Right cardiac atrium (tissue), 5 donors: ENCODE measurements at regions not wholly inside any gene's neighbourhood (a gene's known extent, or its start where the extent isn't known, plus 50 kb on each side); places are given as distances from the start of the nearest gene placed in this dataset.
A peak's percentile ranks its signal among the peaks of the same experiment; 100 is the strongest.

Source experiments
- ATAC-seq, 2 donors: fragments of 200-7000 bp; cut with Tn5 transposase; one replicate each; pipeline versions ENCODE4 v1.8.0 to v1.9.1; 2020; ENCODE audit warnings: moderate library complexity in 2 of 2, mild to moderate bottlenecking in 1 of 2
- DNase-seq, 3 donors: peaks; one replicate each; pipeline ENCODE4 v3.0.0-alpha.2; 2020
- H3K27ac ChIP-seq: one replicate; pipeline ENCODE4 v1.5.1; 2013; ENCODE audit warnings: mild to moderate bottlenecking, low read length, control low read depth, moderate library complexity
- H3K27me3 ChIP-seq: one replicate; pipeline ENCODE4 v1.6.1; 2013; ENCODE audit not compliant: control insufficient read depth, insufficient read depth
- H3K4me1 ChIP-seq: one replicate; pipeline ENCODE4 v1.6.1; 2013; ENCODE audit warnings: low read length; ENCODE audit not compliant: control insufficient read depth, insufficient read depth
- H3K4me3 ChIP-seq: one replicate; pipeline ENCODE4 v1.5.1; 2013; ENCODE audit warnings: low read length, control low read depth
- H3K9me3 ChIP-seq: one replicate; pipeline ENCODE4 v1.6.1; 2013; ENCODE audit warnings: low read length; ENCODE audit not compliant: control insufficient read depth
- WGBS: extraction: QIAGEN DNeasy Blood & Tissue Kit; methylation state at CpG from one replicate; pipeline ENCODE4 v1.1.7; 2013; 5-methylcytosine and 5-hydroxymethylcytosine counted together
- intact Hi-C, 4 donors: fragments of 100-400 bp; cut with DNase I; formaldehyde crosslinking; loops; one replicate each; pipeline versions ENCODE4 v1.11.0 to v1.14.0; 2022 to 2023
- donor health status: healthy with polysubstance abuse.
- donor health status: DM: no; HTN: yes; CAD: no.
- donor health status: DM: no; HTN: no; CAD: no.
- donor health status: DM: no; HTN: yes; CAD: no; lungs with severe emphysema.
- donor health status: DM: yes; HTN: yes; CAD: no.

- Histone ChIP-seq H3K27me3 (no peaks in the 10 kb centered on the region), H3K27ac (no peak overlapping the region), H3K4me1 (no peaks in the 10 kb centered on the region), H3K9me3 (no peaks in the 10 kb centered on the region), H3K4me3 (no peak overlapping the region)
- ATAC-seq (no peak), DNase-seq (no peak)
- intact Hi-C loops, result no loop called here
- WGBS, result 89% methylated on average over 4 of the region's 4 CpGs
These were observed 114.1 kb upstream of the RREB1 start for GRCh38 chr6:6993503-6994237.

GRCh38 chr6:6994796-6995195 is 113.0 kb upstream of the RREB1 start:
- Histone ChIP-seq H3K27me3 (no peaks in the 10 kb centered on the region), H3K9me3 (no peaks in the 10 kb centered on the region), H3K4me1 (no peaks in the 10 kb centered on the region), H3K4me3 (no peak overlapping the region), H3K27ac (no peak overlapping the region)
- peak; percentile 35 to 74 (median 74) for DNase-seq
- intact Hi-C loops, result no loop called here
- peak; percentile 82 to 91 for ATAC-seq
- WGBS, result 69% methylated on average over 8 of the region's 8 CpGs

GRCh38 chr6:6995328-6995727 is 112.4 kb upstream of the RREB1 start:
- Histone ChIP-seq H3K9me3 (no peaks in the 10 kb centered on the region), H3K27me3 (no peaks in the 10 kb centered on the region), H3K4me3 (no peak overlapping the region), H3K4me1 (no peaks in the 10 kb centered on the region), H3K27ac (no peak overlapping the region)
- ATAC-seq (no peak), DNase-seq (no peak)
- intact Hi-C loops, result no loop called here
- 89% methylated on average over 1 of the region's 1 CpG for WGBS

GRCh38 chr6:6996124-6996523 is 111.6 kb upstream of the RREB1 start:
- Histone ChIP-seq H3K27me3 (no peaks in the 10 kb centered on the region), H3K9me3 (no peaks in the 10 kb centered on the region), H3K27ac (no peak overlapping the region), H3K4me1 (no peaks in the 10 kb centered on the region), H3K4me3 (no peak overlapping the region)
- intact Hi-C loops, result no loop called here
- ATAC-seq (no peak), DNase-seq (no peak)
- WGBS, result 90% methylated on average over 2 of the region's 2 CpGs

GRCh38 chr6:6997263-6998193 is 110.2 kb upstream of the RREB1 start:
- ATAC-seq (no peak), DNase-seq (no peak)
- Histone ChIP-seq H3K4me1 (no peaks in the 10 kb centered on the region), H3K9me3 (no peaks in the 10 kb centered on the region), H3K27ac (no peak overlapping the region), H3K27me3 (no peaks in the 10 kb centered on the region), H3K4me3 (no peak overlapping the region)
- 74% methylated on average over 11 of the region's 11 CpGs for WGBS
- intact Hi-C loops, result no loop called here

GRCh38 chr6:6998194-6998569 is 109.6 kb upstream of the RREB1 start:
- H3K4me3 ChIP-seq, result no peak overlapping the region
- intact Hi-C loops, result no loop called here
- no peaks in the 10 kb centered on the region for H3K9me3 ChIP-seq
- H3K27me3 ChIP-seq, result no peaks in the 10 kb centered on the region
- DNase-seq (no peak), ATAC-seq (no peak)
- WGBS, result 59% methylated on average over 6 of the region's 6 CpGs
- no peak overlapping the region for H3K27ac ChIP-seq
- no peaks in the 10 kb centered on the region for H3K4me1 ChIP-seq

GRCh38 chr6:7000825-7001777 is 106.7 kb upstream of the RREB1 start:
- Histone ChIP-seq H3K4me3 (no peak overlapping the region), H3K27me3 (no peaks in the 10 kb centered on the region), H3K27ac (no peak overlapping the region), H3K4me1 (peaks cover 1% of the 10 kb centered on the region), H3K9me3 (no peaks in the 10 kb centered on the region)
- DNase-seq, result no peak
- WGBS, result 92% methylated on average over 3 of the region's 3 CpGs
- intact Hi-C loops, result no loop called here
- no peak for ATAC-seq

GRCh38 chr6:7003041-7003440 is 104.7 kb upstream of the RREB1 start:
- intact Hi-C loops, result no loop called here
- Histone ChIP-seq H3K27me3 (no peaks in the 10 kb centered on the region), H3K4me1 (peaks cover 3% of the 10 kb centered on the region), H3K9me3 (no peaks in the 10 kb centered on the region), H3K27ac (no peak overlapping the region), H3K4me3 (no peak overlapping the region)
- DNase-seq (no peak), ATAC-seq (no peak)
- 96% methylated on average over 9 of the region's 9 CpGs for WGBS

- Histone ChIP-seq H3K4me1 (peaks cover 3% of the 10 kb centered on the region), H3K27ac (no peak overlapping the region), H3K27me3 (no peaks in the 10 kb centered on the region), H3K4me3 (no peak overlapping the region), H3K9me3 (no peaks in the 10 kb centered on the region)
- no peak for ATAC-seq
- intact Hi-C loops, result no loop called here
- WGBS, result 59% methylated on average over 8 of the region's 8 CpGs
- DNase-seq, result no peak
These were observed 103.0 kb upstream of the RREB1 start for GRCh38 chr6:7004581-7005297.

- Histone ChIP-seq H3K4me1 (peaks cover 3% of the 10 kb centered on the region), H3K4me3 (no peak overlapping the region), H3K9me3 (no peaks in the 10 kb centered on the region), H3K27ac (no peak overlapping the region), H3K27me3 (no peaks in the 10 kb centered on the region)
- ATAC-seq (no peak), DNase-seq (no peak)
- intact Hi-C loops, result no loop called here
- WGBS, result 65% methylated on average over 5 of the region's 5 CpGs
These were observed 101.1 kb upstream of the RREB1 start for GRCh38 chr6:7006515-7007191.
